ENCODE measurements at regions not wholly inside any gene's neighbourhood (a gene's known extent, or its start where the extent isn't known, plus 50 kb on each side); places are given as distances from the start of the nearest gene placed in this dataset.
"Not testable (repeated sequence)": the region's sequence is repeated elsewhere in the genome, so short reads cannot be mapped to it uniquely, and the experiment has no call there.

GRCh38 chr1:144076646-144077045, 104.9 kb upstream of the FAM72C start:
- TF ChIP-seq CTCF, MAX (IDR thresholded peaks at IDR 0.05; ENCODE audit: low read depth, low read length): not testable (repeated sequence)
